ENCODE measurements at regions not wholly inside any gene's neighbourhood (a gene's known extent, or its start where the extent isn't known, plus 50 kb on each side); places are given as distances from the start of the nearest gene placed in this dataset.

DNA sequence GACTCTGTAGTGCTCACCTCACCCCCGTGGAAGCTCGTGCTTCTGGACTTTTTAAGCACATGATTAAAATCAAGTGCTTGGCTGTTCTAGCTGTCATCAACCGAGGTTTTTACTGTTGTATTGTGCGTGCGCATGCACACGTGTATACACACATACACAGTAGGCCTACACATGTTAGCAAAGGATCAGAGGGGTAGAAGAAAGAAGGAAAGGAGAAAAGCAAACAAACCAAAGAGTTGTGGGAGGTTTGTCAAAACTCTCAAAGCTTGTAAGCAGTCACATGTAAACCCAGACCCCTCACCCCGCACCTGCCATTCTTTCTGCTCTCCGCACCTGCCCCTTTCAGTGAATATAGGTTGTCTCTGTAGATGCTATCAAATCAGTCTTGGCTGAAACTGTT is 311.8 kb downstream of the HS3ST1 start:
- no peak for ATAC-seq (ENCODE audit: insufficient number of reproducible peaks, low FRiP score, low read depth)

DNA sequence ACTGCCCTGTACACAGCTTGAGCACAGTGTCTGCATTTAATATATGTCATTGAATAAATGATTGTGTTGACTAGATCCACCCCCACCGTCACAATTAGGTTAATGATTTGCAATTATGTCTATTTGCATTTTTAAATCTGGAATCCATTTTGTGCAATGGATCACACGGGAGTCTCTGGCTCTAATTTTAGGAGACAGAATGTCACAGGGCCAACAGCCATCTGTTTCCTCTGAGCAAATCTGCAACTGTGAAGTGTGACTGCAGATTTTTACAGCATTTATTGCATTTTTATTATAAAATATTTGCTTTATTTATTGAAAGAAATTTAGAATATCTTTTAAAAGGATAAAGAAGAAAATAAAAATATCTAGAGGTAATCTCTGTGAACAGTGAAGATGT is 316.8 kb downstream of the HS3ST1 start:
- no peaks in the 10 kb centered on the region for H3K36me3 ChIP-seq
- no peaks in the 10 kb centered on the region for H3K4me1 ChIP-seq (ENCODE audit: control insufficient read depth in 1 of 2, low read depth in 2 of 2)
- ATAC-seq (ENCODE audit: insufficient number of reproducible peaks, low FRiP score, low read depth) (no peak), DNase-seq (ENCODE audit: low spot score) (no peak)
- H3K9me3 ChIP-seq: no peaks in the 10 kb centered on the region
- no peak overlapping the region for H3K27ac ChIP-seq
- no peaks in the 10 kb centered on the region for H3K27me3 ChIP-seq (replicated peaks; ENCODE audit: insufficient read depth)
- TF ChIP-seq, protein P1, sequence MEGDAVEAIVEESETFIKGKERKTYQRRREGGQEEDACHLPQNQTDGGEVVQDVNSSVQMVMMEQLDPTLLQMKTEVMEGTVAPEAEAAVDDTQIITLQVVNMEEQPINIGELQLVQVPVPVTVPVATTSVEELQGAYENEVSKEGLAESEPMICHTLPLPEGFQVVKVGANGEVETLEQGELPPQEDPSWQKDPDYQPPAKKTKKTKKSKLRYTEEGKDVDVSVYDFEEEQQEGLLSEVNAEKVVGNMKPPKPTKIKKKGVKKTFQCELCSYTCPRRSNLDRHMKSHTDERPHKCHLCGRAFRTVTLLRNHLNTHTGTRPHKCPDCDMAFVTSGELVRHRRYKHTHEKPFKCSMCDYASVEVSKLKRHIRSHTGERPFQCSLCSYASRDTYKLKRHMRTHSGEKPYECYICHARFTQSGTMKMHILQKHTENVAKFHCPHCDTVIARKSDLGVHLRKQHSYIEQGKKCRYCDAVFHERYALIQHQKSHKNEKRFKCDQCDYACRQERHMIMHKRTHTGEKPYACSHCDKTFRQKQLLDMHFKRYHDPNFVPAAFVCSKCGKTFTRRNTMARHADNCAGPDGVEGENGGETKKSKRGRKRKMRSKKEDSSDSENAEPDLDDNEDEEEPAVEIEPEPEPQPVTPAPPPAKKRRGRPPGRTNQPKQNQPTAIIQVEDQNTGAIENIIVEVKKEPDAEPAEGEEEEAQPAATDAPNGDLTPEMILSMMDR (IDR thresholded peaks at IDR 0.05): no peak
- H3K4me3 ChIP-seq: no peak overlapping the region

More for the DNA sequence above, 311.8 kb downstream of the HS3ST1 start:
- no peaks in the 10 kb centered on the region for H3K9me3 ChIP-seq
- TF ChIP-seq, protein P1 (IDR thresholded peaks at IDR 0.05): no peak
- H3K4me3 ChIP-seq: no peak overlapping the region
- H3K27me3 ChIP-seq (replicated peaks; ENCODE audit: insufficient read depth): no peaks in the 10 kb centered on the region
- DNase-seq (ENCODE audit: low spot score): no peak
- no peaks in the 10 kb centered on the region for H3K4me1 ChIP-seq (ENCODE audit: control insufficient read depth in 1 of 2, low read depth in 2 of 2)
- no peaks in the 10 kb centered on the region for H3K36me3 ChIP-seq
- H3K27ac ChIP-seq: no peak overlapping the region

DNA sequence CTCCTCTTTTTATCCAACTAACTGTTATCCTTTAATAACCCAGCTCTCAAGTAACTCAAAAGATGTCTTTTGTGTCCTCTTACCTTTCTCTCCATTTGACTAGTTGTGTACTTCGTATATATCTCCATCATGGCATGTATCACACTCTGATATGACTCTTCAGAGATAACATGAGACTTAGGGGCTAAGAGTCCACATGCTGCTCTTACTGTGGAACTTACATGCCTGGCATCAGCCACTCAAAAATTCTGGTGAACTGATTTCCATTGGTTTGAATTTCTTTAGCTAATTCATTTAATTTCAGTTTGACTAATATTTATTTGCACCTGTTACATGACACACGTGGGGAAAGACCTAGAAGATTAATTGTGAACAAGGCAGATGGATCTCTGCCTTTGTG is 317.3 kb downstream of the HS3ST1 start:
- TF ChIP-seq, protein P1 (IDR thresholded peaks at IDR 0.05): no peak
- Histone ChIP-seq H3K4me3 (no peak overlapping the region), H3K27me3 (replicated peaks; ENCODE audit: insufficient read depth) (no peaks in the 10 kb centered on the region), H3K27ac (no peak overlapping the region), H3K36me3 (no peaks in the 10 kb centered on the region), H3K4me1 (ENCODE audit: control insufficient read depth in 1 of 2, low read depth in 2 of 2) (no peaks in the 10 kb centered on the region), H3K9me3 (no peaks in the 10 kb centered on the region)
- ATAC-seq (ENCODE audit: insufficient number of reproducible peaks, low FRiP score, low read depth) (no peak), DNase-seq (ENCODE audit: low spot score) (no peak)

DNA sequence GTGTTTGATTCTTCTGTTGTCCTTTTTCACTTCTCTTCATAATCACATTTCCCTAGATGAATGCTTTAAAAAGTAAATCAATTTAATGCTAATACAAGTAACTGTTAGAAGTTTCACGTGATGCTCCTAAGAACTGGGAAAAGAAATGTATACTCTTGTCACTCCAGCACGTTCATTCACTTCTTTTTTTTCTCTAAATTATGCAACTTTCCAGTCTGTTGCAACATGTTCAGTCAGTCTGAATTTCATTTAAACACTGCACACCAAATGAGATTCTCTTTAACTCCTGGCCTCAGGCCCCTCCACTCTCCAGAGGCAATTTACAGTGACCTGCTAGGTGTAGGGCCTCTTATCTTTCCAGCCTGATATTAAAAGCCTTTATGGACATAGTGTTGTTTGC is 321.9 kb downstream of the HS3ST1 start:
- H3K36me3 ChIP-seq: no peaks in the 10 kb centered on the region
- DNase-seq (ENCODE audit: low spot score) (no peak), ATAC-seq (ENCODE audit: insufficient number of reproducible peaks, low FRiP score, low read depth) (no peak)

DNA sequence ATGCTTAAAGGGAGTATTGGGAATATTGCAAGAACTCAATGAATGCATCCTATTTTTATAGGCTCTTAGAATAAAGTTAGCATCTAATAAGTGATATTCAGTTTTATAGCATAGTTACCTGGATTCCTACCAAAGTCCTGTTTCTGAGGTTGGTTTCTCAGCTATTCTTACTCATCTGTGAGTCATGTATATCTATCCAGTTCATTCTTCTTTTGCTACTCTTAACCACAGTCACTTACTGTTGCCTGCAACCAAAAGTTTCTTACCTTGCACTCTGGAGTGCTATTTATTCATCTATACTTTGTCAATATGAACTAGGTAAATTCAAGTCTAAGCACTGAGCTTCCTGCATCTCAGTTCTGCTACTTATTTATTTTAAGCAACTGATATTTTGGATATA is 322.5 kb downstream of the HS3ST1 start:
- H3K27me3 ChIP-seq (replicated peaks; ENCODE audit: insufficient read depth): no peaks in the 10 kb centered on the region
- no peaks in the 10 kb centered on the region for H3K36me3 ChIP-seq
- TF ChIP-seq, protein P1 (IDR thresholded peaks at IDR 0.05): no peak
- H3K27ac ChIP-seq: no peak overlapping the region
- ATAC-seq (ENCODE audit: insufficient number of reproducible peaks, low FRiP score, low read depth) (no peak), DNase-seq (ENCODE audit: low spot score) (no peak)
- no peak overlapping the region for H3K4me3 ChIP-seq
- no peaks in the 10 kb centered on the region for H3K4me1 ChIP-seq (ENCODE audit: control insufficient read depth in 1 of 2, low read depth in 2 of 2)
- H3K9me3 ChIP-seq: no peaks in the 10 kb centered on the region

More for the DNA sequence above, 321.9 kb downstream of the HS3ST1 start:
- no peak overlapping the region for H3K27ac ChIP-seq
- no peaks in the 10 kb centered on the region for H3K9me3 ChIP-seq
- TF ChIP-seq, protein P1 (IDR thresholded peaks at IDR 0.05): no peak
- H3K27me3 ChIP-seq (replicated peaks; ENCODE audit: insufficient read depth): no peaks in the 10 kb centered on the region
- H3K4me1 ChIP-seq (ENCODE audit: control insufficient read depth in 1 of 2, low read depth in 2 of 2): no peaks in the 10 kb centered on the region
- no peak overlapping the region for H3K4me3 ChIP-seq
